Ishikawa (cell line): ENCODE measurements at regions not wholly inside any gene's neighbourhood (a gene's known extent, or its start where the extent isn't known, plus 50 kb on each side); places are given as distances from the start of the nearest gene placed in this dataset.

Experiments used
- EGR1 ChIP-seq: IDR thresholded peaks from 2 replicates; pipeline ENCODE4 v1.6.1; 2012
- TAF1 ChIP-seq: IDR thresholded peaks from 2 replicates; pipeline ENCODE4 v1.6.1; 2012; ENCODE audit warnings: low read depth, mild to moderate bottlenecking
- YY1 ChIP-seq: IDR thresholded peaks from 2 replicates; pipeline ENCODE4 v1.6.1; 2012; ENCODE audit warnings: low read depth
- TF ChIP-seq, protein P1 (sequence below): IDR thresholded peaks from 2 replicates; pipeline ENCODE4 v1.6.1; 2012; ENCODE audit warnings: low read depth, mild to moderate bottlenecking

DNA sequence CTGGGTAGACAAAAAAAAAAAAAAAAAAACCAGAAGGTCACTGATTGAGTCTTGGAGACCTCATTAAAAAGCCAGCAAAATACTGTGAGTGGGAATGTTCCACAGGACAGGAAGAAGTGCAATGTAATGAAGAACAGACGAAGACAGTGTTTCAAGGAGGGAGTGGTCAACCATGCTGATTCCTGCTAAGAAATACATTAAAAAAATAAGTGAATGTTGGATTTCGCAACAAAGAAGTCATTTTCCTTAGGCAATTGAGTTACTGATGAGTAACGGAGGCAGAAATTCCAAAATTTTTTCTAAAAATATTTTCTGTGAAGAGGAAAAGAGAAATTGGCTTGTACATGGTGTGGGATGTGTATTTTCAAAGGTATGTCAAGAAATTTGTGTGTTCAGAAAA is 94.3 kb upstream of the FAM47B start:
- TF ChIP-seq, protein P1, sequence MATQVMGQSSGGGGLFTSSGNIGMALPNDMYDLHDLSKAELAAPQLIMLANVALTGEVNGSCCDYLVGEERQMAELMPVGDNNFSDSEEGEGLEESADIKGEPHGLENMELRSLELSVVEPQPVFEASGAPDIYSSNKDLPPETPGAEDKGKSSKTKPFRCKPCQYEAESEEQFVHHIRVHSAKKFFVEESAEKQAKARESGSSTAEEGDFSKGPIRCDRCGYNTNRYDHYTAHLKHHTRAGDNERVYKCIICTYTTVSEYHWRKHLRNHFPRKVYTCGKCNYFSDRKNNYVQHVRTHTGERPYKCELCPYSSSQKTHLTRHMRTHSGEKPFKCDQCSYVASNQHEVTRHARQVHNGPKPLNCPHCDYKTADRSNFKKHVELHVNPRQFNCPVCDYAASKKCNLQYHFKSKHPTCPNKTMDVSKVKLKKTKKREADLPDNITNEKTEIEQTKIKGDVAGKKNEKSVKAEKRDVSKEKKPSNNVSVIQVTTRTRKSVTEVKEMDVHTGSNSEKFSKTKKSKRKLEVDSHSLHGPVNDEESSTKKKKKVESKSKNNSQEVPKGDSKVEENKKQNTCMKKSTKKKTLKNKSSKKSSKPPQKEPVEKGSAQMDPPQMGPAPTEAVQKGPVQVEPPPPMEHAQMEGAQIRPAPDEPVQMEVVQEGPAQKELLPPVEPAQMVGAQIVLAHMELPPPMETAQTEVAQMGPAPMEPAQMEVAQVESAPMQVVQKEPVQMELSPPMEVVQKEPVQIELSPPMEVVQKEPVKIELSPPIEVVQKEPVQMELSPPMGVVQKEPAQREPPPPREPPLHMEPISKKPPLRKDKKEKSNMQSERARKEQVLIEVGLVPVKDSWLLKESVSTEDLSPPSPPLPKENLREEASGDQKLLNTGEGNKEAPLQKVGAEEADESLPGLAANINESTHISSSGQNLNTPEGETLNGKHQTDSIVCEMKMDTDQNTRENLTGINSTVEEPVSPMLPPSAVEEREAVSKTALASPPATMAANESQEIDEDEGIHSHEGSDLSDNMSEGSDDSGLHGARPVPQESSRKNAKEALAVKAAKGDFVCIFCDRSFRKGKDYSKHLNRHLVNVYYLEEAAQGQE = no peak
- TF ChIP-seq YY1 (no peak), TAF1 (no peak), EGR1 (no peak)
